Stimulated activated CD8-positive, alpha-beta memory T cell treated with anti-CD3 and anti-CD28 coated beads, Interleukin-15, amount 100 ng/mL, for 4 hours (primary cell): ENCODE measurements at regions not wholly inside any gene's neighbourhood (a gene's known extent, or its start where the extent isn't known, plus 50 kb on each side); places are given as distances from the start of the nearest gene placed in this dataset.

Experiments
- DNase-seq, 2 donors: peaks; one replicate each; pipeline ENCODE4 v3.0.0-alpha.2; 2020; ENCODE audit warnings: low read depth in 2 of 2

- no peak for DNase-seq
Measured at GRCh38 chr16:17657045-17657444, 186.3 kb upstream of the XYLT1 start.

- no peak for DNase-seq
Measured at GRCh38 chr16:17654571-17654970, 183.8 kb upstream of the XYLT1 start.

GRCh38 chr16:17654142-17654541 lies 183.4 kb upstream of the XYLT1 start:
- DNase-seq: no peak

- DNase-seq: no peak
Measured at GRCh38 chr16:17647879-17648872, 177.4 kb upstream of the XYLT1 start.

- no peak for DNase-seq
Measured at GRCh38 chr16:17643935-17644334, 173.2 kb upstream of the XYLT1 start.

GRCh38 chr16:17641990-17642389 lies 171.2 kb upstream of the XYLT1 start:
- DNase-seq: no peak

GRCh38 chr16:17638134-17638533 lies 167.4 kb upstream of the XYLT1 start:
- no peak for DNase-seq

GRCh38 chr16:17635183-17635582 lies 164.4 kb upstream of the XYLT1 start:
- no peak for DNase-seq

GRCh38 chr16:17633181-17633951 lies 162.6 kb upstream of the XYLT1 start:
- DNase-seq: no peak

GRCh38 chr16:17632667-17633066 lies 161.9 kb upstream of the XYLT1 start:
- DNase-seq: no peak

GRCh38 chr16:17629936-17630335 lies 159.2 kb upstream of the XYLT1 start:
- no peak for DNase-seq

GRCh38 chr16:17628983-17629382 lies 158.2 kb upstream of the XYLT1 start:
- no peak for DNase-seq

GRCh38 chr16:17622366-17622765 lies 151.6 kb upstream of the XYLT1 start:
- no peak for DNase-seq

- DNase-seq: no peak
Measured at GRCh38 chr16:17619261-17619660, 148.5 kb upstream of the XYLT1 start.

GRCh38 chr16:17617021-17617552 lies 146.3 kb upstream of the XYLT1 start:
- no peak for DNase-seq

- DNase-seq: no peak
Measured at GRCh38 chr16:17612336-17612735, 141.6 kb upstream of the XYLT1 start.

GRCh38 chr16:17607609-17608008 lies 136.8 kb upstream of the XYLT1 start:
- DNase-seq: no peak

- no peak for DNase-seq
Measured at GRCh38 chr16:17607075-17607509, 136.3 kb upstream of the XYLT1 start.

- no peak for DNase-seq
Measured at GRCh38 chr16:17606460-17606859, 135.7 kb upstream of the XYLT1 start.

- no peak for DNase-seq
Measured at GRCh38 chr16:17605784-17606183, 135.0 kb upstream of the XYLT1 start.

GRCh38 chr16:17603626-17604025 lies 132.9 kb upstream of the XYLT1 start:
- DNase-seq: no peak

- no peak for DNase-seq
Measured at GRCh38 chr16:17602678-17603077, 131.9 kb upstream of the XYLT1 start.
